SH-SY5Y (cell line): ENCODE measurements at regions not wholly inside any gene's neighbourhood (a gene's known extent, or its start where the extent isn't known, plus 50 kb on each side); places are given as distances from the start of the nearest gene placed in this dataset.

Experiments
- GATA2 ChIP-seq: IDR thresholded peaks from 2 replicates; pipeline ENCODE4 v1.6.1; 2011; ENCODE audit warnings: mild to moderate bottlenecking, low read depth, low read length
- GATA3 ChIP-seq: IDR thresholded peaks from 2 replicates; pipeline ENCODE4 v1.6.1; 2011; ENCODE audit warnings: low read depth, mild to moderate bottlenecking, low read length, moderate library complexity

- no peak for TF ChIP-seq GATA2
- no peak for TF ChIP-seq GATA3
These were observed 115.1 kb upstream of the SDK2 start for GRCh38 chr17:73759324-73759723.
